GM18873 (cell line): ENCODE measurements at regions not wholly inside any gene's neighbourhood (a gene's known extent, or its start where the extent isn't known, plus 50 kb on each side); places are given as distances from the start of the nearest gene placed in this dataset.
"Not testable (repeated sequence)": the region's sequence is repeated elsewhere in the genome, so short reads cannot be mapped to it uniquely, and the experiment has no call there.

Source experiments
- ATAC-seq: cut with Tn5 transposase; IDR thresholded peaks from one replicate; pipeline ENCODE4 v1.9.1; 2021; ENCODE audit warnings: mild to moderate bottlenecking, moderate library complexity, moderate number of reproducible peaks; ENCODE audit not compliant: unreplicated experiment, low FRiP score

DNA sequence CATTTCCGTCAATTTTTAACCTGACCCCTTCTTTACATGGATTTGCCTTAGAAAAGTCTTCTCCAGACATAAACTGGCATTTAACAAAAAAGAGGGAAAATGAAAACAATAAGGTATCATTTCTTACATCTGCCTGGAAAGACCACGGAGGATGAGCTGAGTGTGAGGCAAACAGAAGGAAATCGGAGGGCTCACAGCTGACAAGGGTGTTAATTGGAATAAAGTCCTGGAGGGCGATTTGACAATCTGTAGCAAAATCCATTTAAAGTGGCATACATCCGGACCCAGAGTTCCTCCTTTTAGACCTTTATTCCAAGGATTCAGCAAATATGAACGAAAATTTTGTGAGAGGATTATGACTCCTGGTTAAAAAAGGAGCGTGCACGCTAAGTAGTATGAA lies 179.7 kb upstream of the COPS8 start:
- no peak for ATAC-seq

GRCh38 chr2:236908439-236909192 lies 177.1 kb upstream of the COPS8 start:
- no peak for ATAC-seq

GRCh38 chr2:236909193-236909504 lies 176.5 kb upstream of the COPS8 start:
- ATAC-seq, result no peak

- no peak for ATAC-seq
These were observed 175.9 kb upstream of the COPS8 start for GRCh38 chr2:236909802-236910201.

- no peak for ATAC-seq
These were observed 174.8 kb upstream of the COPS8 start for GRCh38 chr2:236910781-236911495.

DNA sequence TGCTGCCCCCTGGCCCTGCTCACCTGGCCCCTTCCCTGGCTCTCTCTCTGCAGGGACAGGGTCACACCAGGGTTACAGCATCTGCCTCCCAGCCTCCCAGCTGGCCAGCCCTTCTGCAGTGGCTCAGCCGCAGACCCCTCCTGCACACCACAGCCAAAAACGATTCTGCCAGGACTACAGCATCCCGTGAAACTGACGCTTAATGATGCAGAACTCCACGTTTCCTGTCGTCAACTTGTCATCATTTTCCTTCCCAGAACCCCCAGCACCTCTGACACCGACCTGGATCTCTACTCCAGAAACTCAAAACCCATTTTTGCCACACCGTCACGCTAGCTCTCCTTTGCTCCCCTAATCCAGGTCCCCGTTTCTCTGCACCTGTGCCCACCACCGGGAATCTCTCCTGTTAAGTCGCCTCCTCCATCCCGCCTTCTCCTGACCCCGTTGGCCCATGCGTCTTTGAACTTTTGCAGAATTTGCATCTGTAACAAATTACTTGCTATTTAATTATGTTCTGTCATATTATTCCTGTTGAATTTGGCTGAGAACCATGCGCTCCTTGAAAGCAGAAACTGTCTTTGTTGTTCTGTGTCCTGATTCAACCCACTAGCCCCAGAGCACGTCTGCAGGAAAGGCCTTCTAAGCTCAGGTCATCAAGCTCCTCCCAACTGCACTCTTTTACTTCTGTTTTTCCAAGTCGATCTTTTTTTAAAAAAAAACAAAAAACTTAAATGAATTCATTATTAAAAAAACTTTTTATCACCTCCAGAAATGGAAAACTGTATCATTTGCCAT lies 173.2 kb upstream of the COPS8 start:
- ATAC-seq, result no peak

DNA sequence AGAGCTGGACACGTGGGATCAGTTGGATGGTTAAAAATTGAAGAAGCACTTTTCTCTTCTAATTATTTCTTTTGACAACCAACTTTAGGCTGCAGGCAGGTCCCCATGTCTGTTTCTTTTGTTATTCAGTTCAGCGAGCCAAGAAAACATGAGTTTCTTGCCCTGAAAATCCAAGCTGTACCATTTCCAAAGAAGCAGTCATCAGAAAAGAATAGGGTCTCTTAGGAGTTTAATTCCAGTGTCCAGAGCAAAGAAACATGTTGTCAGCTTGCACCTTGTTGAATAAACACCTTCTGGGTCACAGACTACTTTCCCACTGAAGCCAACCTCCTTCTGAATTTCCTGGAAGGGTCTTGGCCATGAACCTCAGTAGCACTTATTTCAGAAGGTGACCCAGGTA lies 170.5 kb upstream of the COPS8 start:
- no peak for ATAC-seq

GRCh38 chr2:236915726-236916125 lies 170.0 kb upstream of the COPS8 start:
- no peak for ATAC-seq

DNA sequence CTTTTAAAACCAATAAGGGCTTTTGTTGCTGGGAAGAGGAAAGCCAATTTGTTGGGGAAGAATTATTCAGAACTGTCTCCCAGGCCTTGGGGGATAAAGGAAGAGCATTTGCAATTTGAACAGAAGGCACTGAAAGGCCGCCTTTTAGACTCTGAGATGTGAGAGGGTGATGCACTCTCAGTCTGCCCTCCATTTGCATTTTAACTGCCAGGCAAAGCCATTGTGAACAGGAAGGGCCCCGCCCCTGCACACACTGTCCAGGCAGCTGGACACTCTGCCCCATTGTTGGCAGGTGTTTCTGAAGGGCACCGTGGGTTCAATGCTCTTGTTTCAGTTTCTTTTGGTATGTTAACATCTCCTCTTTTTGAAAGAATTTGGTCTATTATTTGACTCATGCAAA lies 169.5 kb upstream of the COPS8 start:
- no peak for ATAC-seq

GRCh38 chr2:236916651-236917050 lies 169.0 kb upstream of the COPS8 start:
- no peak for ATAC-seq

DNA sequence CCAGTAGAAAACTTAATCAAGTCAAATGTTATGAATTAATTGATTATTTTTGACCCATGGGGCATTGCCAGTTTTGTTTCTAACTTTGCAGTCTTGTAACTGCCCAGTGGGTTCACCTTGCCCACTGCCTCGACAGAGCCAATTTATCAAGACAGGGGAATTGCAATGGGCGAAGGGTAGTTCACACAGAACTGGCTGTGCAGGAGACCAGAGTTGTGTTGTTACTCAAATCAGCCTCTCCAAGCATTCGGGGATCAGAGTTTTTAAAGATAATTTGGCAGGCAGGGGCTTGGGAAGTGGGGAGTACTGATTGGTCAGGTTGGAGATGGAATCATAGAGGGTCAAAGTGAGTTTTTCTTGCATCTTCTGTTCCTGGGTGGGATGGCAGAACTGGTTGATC lies 168.5 kb upstream of the COPS8 start:
- ATAC-seq, result no peak

DNA sequence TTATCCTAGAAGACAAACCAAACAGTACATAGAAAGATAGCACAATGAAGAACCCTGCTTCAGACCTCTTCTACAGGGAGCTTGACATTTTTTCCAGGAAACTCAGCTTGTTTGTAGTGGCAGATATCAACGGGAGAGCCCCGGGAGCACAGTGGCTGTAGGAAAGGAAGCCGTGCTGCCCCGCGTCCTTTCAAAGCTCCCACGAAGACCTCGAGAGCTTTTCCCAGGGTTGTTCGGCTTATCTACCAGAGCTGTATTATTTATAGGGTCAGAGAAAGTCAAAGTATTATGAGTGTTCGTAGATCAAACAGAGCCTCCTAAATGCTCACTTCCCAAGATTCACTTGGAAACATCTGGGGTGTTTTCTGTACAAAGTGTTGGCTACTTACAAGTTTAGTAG lies 167.1 kb upstream of the COPS8 start:
- no peak for ATAC-seq

DNA sequence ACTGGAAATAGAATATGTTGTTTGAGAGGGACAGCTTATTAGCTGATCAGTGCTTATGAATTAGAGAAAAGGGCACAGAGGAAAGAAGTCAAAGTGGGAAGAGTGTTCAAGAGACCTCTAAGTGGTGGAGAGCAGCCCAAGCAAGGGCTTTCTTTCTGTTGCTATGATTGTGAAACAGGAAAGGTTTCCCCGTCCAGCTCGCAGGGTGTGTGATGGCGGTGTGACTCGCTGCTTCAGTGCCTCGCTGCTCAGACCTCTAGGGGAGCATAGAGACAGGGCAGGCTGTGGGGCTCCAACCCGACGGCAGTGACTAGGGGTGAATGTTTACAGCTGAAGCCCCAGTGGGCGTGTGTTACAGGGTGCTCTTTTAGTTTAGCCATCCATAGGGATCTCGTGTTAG lies 166.5 kb upstream of the COPS8 start:
- ATAC-seq, result no peak

DNA sequence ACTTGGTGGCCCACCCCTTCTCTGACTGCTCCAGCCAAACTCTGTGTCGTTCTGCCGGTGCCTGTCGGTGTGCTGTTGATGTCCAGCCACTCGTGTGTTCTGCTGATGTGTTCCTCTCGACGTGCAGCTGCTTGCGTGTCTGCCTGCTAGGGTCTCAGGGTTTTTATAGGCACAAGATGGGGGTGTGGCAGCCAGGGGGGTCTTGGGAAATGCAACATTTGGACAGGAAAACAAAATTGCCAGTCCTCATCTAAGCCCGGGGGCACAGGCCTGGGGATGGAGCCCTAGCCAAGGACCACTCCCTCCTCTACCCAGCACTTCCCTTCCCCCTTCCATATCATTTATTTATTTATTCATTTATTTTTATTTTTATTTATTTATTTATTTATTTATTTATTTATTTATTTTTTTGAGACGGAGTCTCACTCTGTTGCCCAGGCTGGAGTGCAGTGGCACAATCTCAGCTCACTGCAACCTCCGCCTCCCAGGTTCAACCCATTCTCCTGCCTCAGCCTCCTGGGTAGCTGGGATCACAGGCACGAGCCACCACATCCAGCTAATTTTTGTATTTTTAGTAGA lies 165.8 kb upstream of the COPS8 start:
- not testable (repeated sequence) for ATAC-seq

- no peak for ATAC-seq
These were observed 163.6 kb upstream of the COPS8 start for GRCh38 chr2:236922061-236922460.

- no peak for ATAC-seq
These were observed 157.2 kb upstream of the COPS8 start for GRCh38 chr2:236928380-236929037.

GRCh38 chr2:236932831-236933361 lies 152.8 kb upstream of the COPS8 start:
- no peak for ATAC-seq

DNA sequence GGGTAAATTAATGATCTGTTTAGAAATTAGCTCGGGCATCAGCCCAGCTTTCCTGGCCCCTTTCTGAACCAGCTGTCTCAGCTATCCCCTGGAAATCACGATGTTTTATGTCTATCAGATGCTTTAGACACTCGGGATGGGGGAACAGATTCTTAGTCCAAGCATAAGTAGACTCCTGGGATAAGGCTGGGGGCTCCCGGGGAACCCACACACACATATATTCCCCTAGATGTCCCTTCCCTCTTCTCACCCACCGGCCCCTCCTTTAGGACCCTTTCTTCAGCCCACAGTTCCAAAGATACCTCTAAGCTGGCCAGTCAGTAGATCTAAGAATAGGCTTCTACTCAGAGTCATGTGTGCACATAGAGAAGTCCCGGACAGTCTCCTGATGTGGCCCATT lies 151.5 kb upstream of the COPS8 start:
- ATAC-seq, result no peak

DNA sequence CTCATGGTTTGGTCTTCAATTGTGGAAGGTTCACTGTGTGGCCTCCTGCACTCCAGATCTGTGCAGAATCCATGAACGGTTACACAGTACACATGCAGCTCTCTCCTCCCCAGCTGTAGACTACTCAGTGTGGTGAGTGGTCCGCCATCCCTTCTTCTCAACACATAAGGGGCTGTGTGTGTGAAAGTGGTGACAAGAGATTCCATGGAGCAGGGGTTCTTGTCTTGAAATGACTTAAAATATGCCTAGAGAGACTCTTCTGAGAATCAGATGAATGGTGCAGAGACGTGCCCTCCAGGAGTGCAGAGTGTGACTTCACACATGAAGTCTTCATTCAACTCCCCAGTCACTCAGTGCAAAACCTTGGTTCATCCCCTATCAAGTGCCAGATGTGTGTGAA lies 151.0 kb upstream of the COPS8 start:
- no peak for ATAC-seq

DNA sequence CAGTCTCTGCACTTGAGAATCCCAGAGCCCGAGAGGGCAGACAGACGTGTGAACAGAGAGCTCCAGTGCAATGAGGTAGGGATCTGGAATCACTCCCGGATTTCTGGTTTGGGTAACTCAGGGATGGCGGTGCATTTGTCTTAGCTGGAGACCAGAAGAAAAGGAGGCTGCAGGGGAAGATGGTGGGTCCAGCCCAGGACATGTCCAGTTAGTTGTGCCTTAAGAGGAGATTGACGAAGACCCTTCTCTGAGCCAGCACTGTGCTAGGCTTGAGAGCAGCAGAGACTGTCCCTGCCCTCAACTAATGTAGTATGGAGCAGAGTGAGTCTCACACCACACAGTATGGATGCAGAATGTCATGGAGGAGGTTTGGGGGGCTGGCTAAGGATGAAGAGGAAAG lies 150.6 kb upstream of the COPS8 start:
- ATAC-seq, result no peak
